Urothelium cell line (cell line): ENCODE measurements at regions not wholly inside any gene's neighbourhood (a gene's known extent, or its start where the extent isn't known, plus 50 kb on each side); places are given as distances from the start of the nearest gene placed in this dataset.
"Not testable (repeated sequence)": the region's sequence is repeated elsewhere in the genome, so short reads cannot be mapped to it uniquely, and the experiment has no call there.

Experiments used
- DNase-seq: peaks from one replicate; pipeline ENCODE4 v3.0.0; 2011; ENCODE audit warnings: low spot score, mixed read lengths
- FAIRE-seq: peaks from 2 replicates; lab custom pipeline; 2011; peaks lifted over from hg19 to GRCh38; lab: Jason Lieb, UNC

- DNase-seq (no peak), FAIRE-seq (no peak)
Observed at GRCh38 chr9:78663369-78663768, 366.4 kb downstream of the PSAT1 start.

- DNase-seq: no peak
- no peak for FAIRE-seq
Observed at GRCh38 chr9:78664370-78664769, 367.4 kb downstream of the PSAT1 start.

GRCh38 chr9:78666818-78667414 lies 370.0 kb downstream of the PSAT1 start:
- FAIRE-seq (no peak), DNase-seq (peak; percentile 5)

- FAIRE-seq (no peak), DNase-seq (peak; percentile 49)
Observed at GRCh38 chr9:78668148-78668832, 371.4 kb downstream of the PSAT1 start.

- DNase-seq (no peak), FAIRE-seq (no peak)
Observed at GRCh38 chr9:78669591-78669990, 372.7 kb downstream of the PSAT1 start.

GRCh38 chr9:78671785-78672184 lies 374.9 kb downstream of the PSAT1 start:
- FAIRE-seq: no peak
- DNase-seq: no peak

- FAIRE-seq: no peak
- DNase-seq: no peak
Observed at GRCh38 chr9:78674874-78675273, 377.9 kb downstream of the PSAT1 start.

- no peak for DNase-seq
- FAIRE-seq: no peak
Observed at GRCh38 chr9:78676009-78676408, 379.1 kb downstream of the PSAT1 start.

GRCh38 chr9:78676623-78677022 lies 379.7 kb downstream of the PSAT1 start:
- no peak for FAIRE-seq

GRCh38 chr9:78677326-78677725 lies 380.4 kb downstream of the PSAT1 start:
- no peak for FAIRE-seq

More at GRCh38 chr9:78676623-78677022, 379.7 kb downstream of the PSAT1 start:
- no peak for DNase-seq

GRCh38 chr9:78678877-78679276 lies 382.0 kb downstream of the PSAT1 start:
- no peak for DNase-seq
- no peak for FAIRE-seq

More at GRCh38 chr9:78677326-78677725, 380.4 kb downstream of the PSAT1 start:
- no peak for DNase-seq

- FAIRE-seq (no peak), DNase-seq (no peak)
Observed at GRCh38 chr9:78680196-78680595, 383.3 kb downstream of the PSAT1 start.

GRCh38 chr9:78682216-78682615 lies 385.3 kb downstream of the PSAT1 start:
- no peak for FAIRE-seq
- DNase-seq: no peak

GRCh38 chr9:78685471-78685870 lies 388.5 kb downstream of the PSAT1 start:
- FAIRE-seq (no peak), DNase-seq (no peak)

- no peak for FAIRE-seq
- no peak for DNase-seq
Observed at GRCh38 chr9:78688796-78689195, 391.9 kb downstream of the PSAT1 start.

GRCh38 chr9:78691542-78691941 lies 394.6 kb downstream of the PSAT1 start:
- DNase-seq (no peak), FAIRE-seq (no peak)

GRCh38 chr9:78692871-78693270 lies 395.9 kb downstream of the PSAT1 start:
- FAIRE-seq (no peak), DNase-seq (no peak)

- FAIRE-seq: no peak
- DNase-seq: no peak
Observed at GRCh38 chr9:78694974-78695373, 398.0 kb downstream of the PSAT1 start.

GRCh38 chr9:78695519-78695918 lies 398.6 kb downstream of the PSAT1 start:
- no peak for FAIRE-seq
- DNase-seq: no peak

GRCh38 chr9:78697618-78698017 lies 400.7 kb downstream of the PSAT1 start:
- no peak for DNase-seq
- no peak for FAIRE-seq

GRCh38 chr9:78698371-78698770 lies 401.4 kb downstream of the PSAT1 start:
- DNase-seq (no peak), FAIRE-seq (no peak)

- DNase-seq: not testable (repeated sequence)
Observed at GRCh38 chr9:78699217-78699616, 402.3 kb downstream of the PSAT1 start.

GRCh38 chr9:78704153-78704552 lies 407.2 kb downstream of the PSAT1 start:
- not testable (repeated sequence) for DNase-seq, FAIRE-seq

More at GRCh38 chr9:78699217-78699616, 402.3 kb downstream of the PSAT1 start:
- FAIRE-seq: not testable (repeated sequence)
